Upper lobe of left lung (tissue), 6 donors: ENCODE measurements at regions not wholly inside any gene's neighbourhood (a gene's known extent, or its start where the extent isn't known, plus 50 kb on each side); places are given as distances from the start of the nearest gene placed in this dataset.

Source experiments
- ATAC-seq, 2 donors: fragments of 200-7000 bp; cut with Tn5 transposase; one replicate each; pipeline ENCODE4 v1.9.1; 2022; ENCODE audit warnings: mild to moderate bottlenecking in 2 of 2, moderate library complexity in 2 of 2; ENCODE audit not compliant: low FRiP score in 2 of 2
- DNase-seq, 2 donors: peaks; one replicate each; pipeline ENCODE4 v3.0.0-alpha.2; 2019 to 2020
- H3K27ac ChIP-seq, 4 donors: fragments of 200-600 bp; sonication (generic); one replicate each; pipeline ENCODE4 v1.5.1; 2016 to 2019
- H3K27me3 ChIP-seq, 4 donors: fragments of 200-600 bp; sonication (generic); one replicate each; pipeline ENCODE4 v1.5.1; 2017 to 2019
- H3K36me3 ChIP-seq, 4 donors: fragments of 200-600 bp; sonication (generic); one replicate each; pipeline ENCODE4 v1.5.1; 2016 to 2019
- H3K4me1 ChIP-seq, 4 donors: fragments of 200-600 bp; sonication (generic); one replicate each; pipeline ENCODE4 v1.5.1; 2018 to 2019
- H3K4me3 ChIP-seq, 4 donors: fragments of 200-600 bp; sonication (generic); one replicate each; pipeline ENCODE4 v1.5.1; 2017 to 2019; ENCODE audit warnings: mild to moderate bottlenecking in 2 of 4, moderate library complexity in 1 of 4
- H3K9me3 ChIP-seq, 4 donors: fragments of 200-600 bp; sonication (generic); one replicate each; pipeline ENCODE4 v1.5.1; 2018 to 2019
- EP300 ChIP-seq, 4 donors: sonication (generic); formaldehyde crosslinking; IDR thresholded peaks; one replicate each; pipeline ENCODE4 v1.5.1; 2017; ENCODE audit warnings: antibody characterized with exemption in 4 of 4, control low read depth in 2 of 4
- POLR2A ChIP-seq, 4 donors: fragments of 450-650 bp; IDR thresholded peaks; one replicate each; pipeline ENCODE4 v1.5.1; 2016 to 2017; ENCODE audit warnings: antibody characterized with exemption in 4 of 4, mild to moderate bottlenecking in 2 of 4
- POLR2AphosphoS5 ChIP-seq, 2 donors: sonication (generic); formaldehyde crosslinking; IDR thresholded peaks; one replicate each; pipeline ENCODE4 v1.5.1; 2017; ENCODE audit warnings: antibody characterized with exemption in 2 of 2
- WGBS, 2 donors: methylation state at CpG; one replicate each; pipeline ENCODE4 v1.1.5; 2017 to 2018; 5-methylcytosine and 5-hydroxymethylcytosine counted together
- TF ChIP-seq, protein P1 (sequence below), 6 experiments: fragments of 450-650 bp in 4 of 6; fragments of 200-600 bp in 2 of 6; sonication (generic) in 2 of 6; IDR thresholded peaks; one replicate each; pipeline ENCODE4 v1.5.1; 2016 to 2019; ENCODE audit warnings: antibody characterized with exemption in 6 of 6
- donor health status: DM: no; HTN: no; CAD: no; lungs with moderate emphysema.
- donor health status: DM: no; HTN: yes; CAD: no; lungs with severe emphysema.

- no peak for ATAC-seq
- Histone ChIP-seq H3K9me3 (no peaks in the 10 kb centered on the region), H3K27ac (no peak overlapping the region), H3K36me3 (no peaks in the 10 kb centered on the region), H3K27me3 (no peaks in the 10 kb centered on the region), H3K4me1 (peaks cover 0 to 6% (median 0%) of the 10 kb centered on the region in 4 donors), H3K4me3 (no peak overlapping the region)
- DNase-seq, result no peak
- 38 to 40% methylated on average over 3 of the region's 3 CpGs for WGBS, 2 donors
- TF ChIP-seq POLR2AphosphoS5 (IDR thresholded peaks at IDR 0.05) (no peak), POLR2A (IDR thresholded peaks at IDR 0.05) (no peak), EP300 (IDR thresholded peaks at IDR 0.05) (no peak)
- TF ChIP-seq, protein P1, sequence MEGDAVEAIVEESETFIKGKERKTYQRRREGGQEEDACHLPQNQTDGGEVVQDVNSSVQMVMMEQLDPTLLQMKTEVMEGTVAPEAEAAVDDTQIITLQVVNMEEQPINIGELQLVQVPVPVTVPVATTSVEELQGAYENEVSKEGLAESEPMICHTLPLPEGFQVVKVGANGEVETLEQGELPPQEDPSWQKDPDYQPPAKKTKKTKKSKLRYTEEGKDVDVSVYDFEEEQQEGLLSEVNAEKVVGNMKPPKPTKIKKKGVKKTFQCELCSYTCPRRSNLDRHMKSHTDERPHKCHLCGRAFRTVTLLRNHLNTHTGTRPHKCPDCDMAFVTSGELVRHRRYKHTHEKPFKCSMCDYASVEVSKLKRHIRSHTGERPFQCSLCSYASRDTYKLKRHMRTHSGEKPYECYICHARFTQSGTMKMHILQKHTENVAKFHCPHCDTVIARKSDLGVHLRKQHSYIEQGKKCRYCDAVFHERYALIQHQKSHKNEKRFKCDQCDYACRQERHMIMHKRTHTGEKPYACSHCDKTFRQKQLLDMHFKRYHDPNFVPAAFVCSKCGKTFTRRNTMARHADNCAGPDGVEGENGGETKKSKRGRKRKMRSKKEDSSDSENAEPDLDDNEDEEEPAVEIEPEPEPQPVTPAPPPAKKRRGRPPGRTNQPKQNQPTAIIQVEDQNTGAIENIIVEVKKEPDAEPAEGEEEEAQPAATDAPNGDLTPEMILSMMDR (IDR thresholded peaks at IDR 0.05), result no peak
These were observed 153.7 kb downstream of the TUSC7 start for GRCh38 chr3:116863270-116863770.

DNA sequence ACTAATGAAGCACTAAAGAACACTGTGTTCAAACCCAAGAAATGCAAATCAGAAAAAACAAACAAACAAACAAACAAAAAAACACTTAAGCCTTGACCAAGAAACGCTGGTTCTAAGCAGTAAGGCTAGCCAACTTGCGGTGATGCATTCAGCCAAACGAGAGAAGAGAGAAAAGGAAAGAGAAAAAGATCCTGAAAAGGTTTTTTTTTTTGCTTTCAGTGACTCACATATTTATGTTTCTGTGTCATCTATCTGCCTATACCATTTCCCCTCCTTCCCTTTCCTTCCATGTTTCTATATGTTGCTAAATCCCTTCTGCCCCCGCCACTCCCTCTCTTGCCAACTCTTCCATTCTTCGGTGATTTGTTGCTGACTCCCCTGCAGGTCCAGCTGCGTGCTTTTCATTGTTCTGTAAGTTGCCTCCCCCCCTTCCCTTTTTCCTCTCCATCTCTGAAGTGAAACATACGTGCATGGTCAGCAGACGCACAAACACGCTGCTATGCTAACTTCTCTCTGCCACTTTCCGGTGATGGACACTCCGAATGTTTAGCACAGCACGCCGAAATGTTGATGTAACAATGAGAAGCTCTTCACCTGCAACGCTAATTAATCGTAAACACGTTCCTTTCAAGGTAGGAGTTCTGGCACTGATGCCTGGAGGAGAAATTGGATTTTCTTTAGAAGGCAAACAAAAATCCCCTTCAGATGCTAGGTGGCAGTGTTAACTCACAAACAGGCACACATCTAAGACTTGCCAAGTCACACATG lies 154.4 kb downstream of the TUSC7 start:
- Histone ChIP-seq H3K9me3 (no peaks in the 10 kb centered on the region), H3K36me3 (no peaks in the 10 kb centered on the region), H3K4me3 (peak overlapping the region in 2 of 4 donors; percentile 14 to 32), H3K4me1 (peaks cover 0 to 6% (median 0%) of the 10 kb centered on the region in 4 donors), H3K27me3 (no peaks in the 10 kb centered on the region), H3K27ac (no peak overlapping the region)
- TF ChIP-seq POLR2AphosphoS5 (IDR thresholded peaks at IDR 0.05) (no peak), EP300 (IDR thresholded peaks at IDR 0.05) (no peak), POLR2A (IDR thresholded peaks at IDR 0.05) (no peak)
- TF ChIP-seq, protein P1 (IDR thresholded peaks at IDR 0.05), result peak in 3 of 6 experiments; percentile 20 to 32 (median 25)
- DNase-seq (no peak), ATAC-seq (peak in 1 of 2 donors; percentile 49)
- WGBS, 2 donors, result 7 to 11% methylated on average over 16 of the region's 16 CpGs

GRCh38 chr3:116864590-116864927 lies 155.0 kb downstream of the TUSC7 start:
- no peaks in the 10 kb centered on the region for H3K9me3 ChIP-seq
- no peaks in the 10 kb centered on the region for H3K27me3 ChIP-seq
- no peak for DNase-seq
- H3K4me3 ChIP-seq, result no peak overlapping the region
- TF ChIP-seq POLR2AphosphoS5 (IDR thresholded peaks at IDR 0.05) (no peak), POLR2A (IDR thresholded peaks at IDR 0.05) (no peak), EP300 (IDR thresholded peaks at IDR 0.05) (no peak)
- TF ChIP-seq, protein P1 (IDR thresholded peaks at IDR 0.05), result no peak
- H3K36me3 ChIP-seq, result no peaks in the 10 kb centered on the region
- WGBS, 2 donors, result 17 to 19% methylated on average over 7 of the region's 7 CpGs
- peaks cover 0 to 6% (median 0%) of the 10 kb centered on the region in 4 donors for H3K4me1 ChIP-seq
- no peak for ATAC-seq
- no peak overlapping the region for H3K27ac ChIP-seq

DNA sequence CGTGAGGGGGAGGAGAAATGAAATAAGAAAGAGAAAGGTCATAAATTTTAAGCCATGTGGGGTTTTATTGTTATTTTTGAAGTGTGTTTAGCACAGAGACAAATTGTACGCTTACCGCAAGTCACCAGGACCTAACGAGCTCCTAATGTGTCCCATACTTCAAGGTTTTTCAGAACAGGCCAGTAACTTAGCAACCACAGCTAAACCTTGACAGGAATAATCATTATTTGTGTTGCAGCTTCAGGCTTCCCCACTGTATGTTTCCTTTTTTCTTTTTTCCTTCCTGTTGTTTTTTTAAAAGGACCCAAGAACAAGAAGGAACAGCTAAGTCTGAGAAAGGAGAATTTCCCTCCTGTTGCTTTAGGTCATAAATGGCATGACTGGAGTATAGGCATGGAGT lies 160.8 kb downstream of the TUSC7 start:
- no peak for TF ChIP-seq POLR2AphosphoS5 (IDR thresholded peaks at IDR 0.05)
- TF ChIP-seq EP300 (IDR thresholded peaks at IDR 0.05), result no peak
- TF ChIP-seq POLR2A (IDR thresholded peaks at IDR 0.05), result no peak
- TF ChIP-seq, protein P1 (IDR thresholded peaks at IDR 0.05), result no peak
- WGBS, 2 donors, result 61 to 65% methylated on average over 4 of the region's 4 CpGs
- H3K9me3 ChIP-seq, result no peaks in the 10 kb centered on the region
- no peaks in the 10 kb centered on the region for H3K27me3 ChIP-seq
- H3K4me3 ChIP-seq, result no peak overlapping the region
- no peaks in the 10 kb centered on the region for H3K4me1 ChIP-seq
- no peak overlapping the region for H3K27ac ChIP-seq
- DNase-seq (no peak), ATAC-seq (no peak)
- H3K36me3 ChIP-seq, result no peaks in the 10 kb centered on the region

DNA sequence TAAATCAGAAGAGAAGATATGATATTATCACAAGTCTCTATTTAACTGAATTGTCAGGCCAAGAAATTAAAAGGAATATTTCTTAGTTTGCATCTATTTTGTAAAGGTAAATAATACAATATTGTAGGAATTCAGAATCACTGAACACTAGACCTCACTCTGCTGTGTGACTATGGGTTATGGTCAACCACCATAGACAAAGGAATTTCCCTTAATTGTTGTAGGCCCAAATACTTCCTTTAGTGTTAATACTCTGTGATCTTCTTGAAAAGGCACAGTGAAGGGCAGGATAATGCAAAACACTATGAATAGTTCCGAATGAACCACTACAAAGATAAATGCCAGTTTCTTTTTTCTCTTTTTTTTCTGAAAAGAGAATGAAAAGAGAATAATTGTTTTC lies 162.3 kb downstream of the TUSC7 start:
- H3K36me3 ChIP-seq, result no peaks in the 10 kb centered on the region
- H3K4me3 ChIP-seq, result no peak overlapping the region
- H3K27me3 ChIP-seq, result no peaks in the 10 kb centered on the region
- WGBS, 2 donors, result 57 to 77% methylated on average over 1 of the region's 1 CpG
- ATAC-seq (no peak), DNase-seq (no peak)
- no peaks in the 10 kb centered on the region for H3K4me1 ChIP-seq
- H3K9me3 ChIP-seq, result no peaks in the 10 kb centered on the region
- TF ChIP-seq, protein P1 (IDR thresholded peaks at IDR 0.05), result no peak
- no peak for TF ChIP-seq EP300 (IDR thresholded peaks at IDR 0.05)
- TF ChIP-seq POLR2A (IDR thresholded peaks at IDR 0.05), result no peak
- TF ChIP-seq POLR2AphosphoS5 (IDR thresholded peaks at IDR 0.05), result no peak
- H3K27ac ChIP-seq, result no peak overlapping the region
